NCI-H1436 treated with DMSO at 0.1 percent for 48 hours (cell line): ENCODE measurements at regions not wholly inside any gene's neighbourhood (a gene's known extent, or its start where the extent isn't known, plus 50 kb on each side); places are given as distances from the start of the nearest gene placed in this dataset.

ENCODE experiments used
- DNase-seq: peaks from one replicate; lab custom pipeline; 2025; lab: John Stamatoyannopoulos, UW

- no peak for DNase-seq
Measured at GRCh38 chr9:82320566-82320965, 332.0 kb downstream of the SPATA31D1 start.

- no peak for DNase-seq
Measured at GRCh38 chr9:82325907-82326306, 337.3 kb downstream of the SPATA31D1 start.

DNA sequence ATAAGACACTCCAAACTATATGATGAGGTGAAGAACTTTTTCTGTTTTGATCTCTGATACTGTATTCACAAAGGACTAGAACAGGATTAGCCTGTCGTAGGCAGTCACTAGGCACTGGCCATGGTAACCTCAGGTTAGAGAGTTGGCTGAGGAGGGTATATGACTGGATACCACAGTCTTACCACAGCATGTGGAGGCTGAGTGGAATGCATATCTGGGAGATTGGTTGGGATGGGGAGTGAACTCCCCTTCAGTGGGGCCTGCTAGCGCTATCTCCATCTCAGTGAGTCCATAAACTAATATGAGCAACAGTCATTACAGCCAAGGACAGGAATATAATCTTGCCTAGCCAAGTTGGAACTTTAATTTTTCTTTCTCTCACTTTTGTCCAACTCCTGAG is 339.1 kb downstream of the SPATA31D1 start:
- no peak for DNase-seq

DNA sequence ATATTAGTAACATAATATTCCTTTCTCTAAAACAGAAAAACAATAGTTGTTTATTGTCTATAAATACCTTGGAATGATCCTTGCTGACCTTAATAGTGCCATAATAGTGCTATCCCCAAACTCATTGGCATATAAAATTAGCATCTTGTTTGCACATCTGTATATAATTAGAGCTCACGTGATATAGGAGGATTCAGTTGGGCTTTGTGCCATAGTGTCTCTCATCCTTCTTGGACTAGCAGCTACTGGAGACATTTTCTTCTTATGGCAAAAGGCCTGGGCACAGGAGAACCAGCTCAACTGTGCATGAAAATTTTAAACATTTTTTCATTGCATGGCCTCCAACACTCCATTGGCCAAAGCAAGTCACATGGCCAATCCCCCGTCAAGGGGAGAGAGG is 342.5 kb downstream of the SPATA31D1 start:
- no peak for DNase-seq

- peak; percentile 26 for DNase-seq
Measured at GRCh38 chr9:82332018-82332773, 343.6 kb downstream of the SPATA31D1 start.

DNA sequence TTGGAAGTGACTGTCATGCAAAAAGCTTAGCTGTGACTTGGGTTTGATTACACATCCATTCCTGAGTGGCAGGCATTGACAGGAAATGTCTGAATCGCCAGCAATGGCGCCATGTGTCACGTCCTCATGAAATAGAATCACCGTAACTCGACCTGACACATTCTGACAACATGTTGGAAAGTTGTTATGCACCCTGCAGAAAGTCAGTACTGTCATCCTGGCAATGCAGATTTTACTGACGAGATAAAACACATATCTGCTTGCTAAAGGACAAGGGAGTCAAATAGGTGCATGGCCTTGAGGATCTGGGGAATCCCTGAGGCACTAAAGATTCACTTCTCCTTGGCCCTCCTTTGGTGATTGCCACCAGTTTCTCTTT is 344.2 kb downstream of the SPATA31D1 start:
- no peak for DNase-seq

DNA sequence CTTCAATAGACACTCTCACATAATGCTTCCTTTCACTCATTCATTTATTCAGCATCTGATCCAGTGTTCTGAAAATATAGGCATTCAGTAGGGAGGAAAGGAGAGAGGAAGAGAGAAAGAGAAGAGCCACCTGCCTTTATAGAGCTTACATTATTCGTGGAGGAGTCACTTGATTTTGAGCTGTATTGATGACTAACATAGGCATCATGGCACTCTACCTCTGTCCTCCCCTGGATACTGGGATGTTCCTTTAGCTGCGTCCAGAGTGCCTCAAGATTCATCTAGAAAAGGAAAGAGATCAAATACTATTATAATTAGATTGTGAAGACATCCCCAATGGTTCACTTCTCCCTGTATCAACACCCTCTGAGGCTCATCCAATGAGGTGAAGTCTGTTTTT is 345.1 kb downstream of the SPATA31D1 start:
- no peak for DNase-seq

DNA sequence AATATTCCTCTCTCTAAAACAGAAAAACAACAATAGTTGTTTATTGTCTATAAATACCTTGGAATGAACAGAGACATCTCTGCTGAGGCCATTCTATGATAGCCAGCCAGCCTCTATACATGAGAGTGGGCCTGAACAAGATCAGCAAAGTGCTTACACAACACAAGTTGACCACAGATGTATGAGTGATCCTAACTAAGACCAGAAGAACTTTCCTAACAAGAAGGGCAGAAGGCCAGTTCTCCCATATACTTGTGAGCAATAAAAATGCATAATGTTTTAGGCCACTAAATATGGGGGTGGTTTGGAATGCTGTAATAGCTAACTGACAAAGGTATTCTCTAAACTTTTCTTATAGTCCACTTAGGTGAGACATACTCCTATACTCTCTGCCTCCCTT is 345.7 kb downstream of the SPATA31D1 start:
- no peak for DNase-seq

- no peak for DNase-seq
Measured at GRCh38 chr9:82337351-82337750, 348.8 kb downstream of the SPATA31D1 start.

- no peak for DNase-seq
Measured at GRCh38 chr9:82342046-82342445, 353.5 kb downstream of the SPATA31D1 start.

DNA sequence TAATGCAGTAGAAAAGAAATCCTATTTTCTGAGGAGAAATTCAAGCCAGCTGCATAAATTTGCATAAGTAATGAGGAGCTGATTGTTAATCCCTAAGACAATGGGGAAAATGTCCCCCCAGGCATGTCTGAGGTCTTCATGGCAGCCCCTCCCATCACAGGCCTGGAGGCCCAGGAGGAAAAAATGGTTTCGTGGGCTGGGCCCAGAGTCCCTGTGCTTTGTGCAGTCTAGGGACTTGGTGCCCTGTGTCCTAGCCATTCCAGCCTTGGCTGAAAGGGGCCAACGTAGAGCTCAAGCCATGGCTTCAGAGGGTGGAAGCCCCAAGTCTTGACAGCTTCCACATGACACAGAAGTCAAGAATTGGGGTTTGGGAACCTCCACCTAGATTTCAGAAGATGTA is 357.5 kb downstream of the SPATA31D1 start:
- DNase-seq, result no peak

GRCh38 chr9:82353631-82354278 is 365.2 kb downstream of the SPATA31D1 start:
- DNase-seq, result no peak

DNA sequence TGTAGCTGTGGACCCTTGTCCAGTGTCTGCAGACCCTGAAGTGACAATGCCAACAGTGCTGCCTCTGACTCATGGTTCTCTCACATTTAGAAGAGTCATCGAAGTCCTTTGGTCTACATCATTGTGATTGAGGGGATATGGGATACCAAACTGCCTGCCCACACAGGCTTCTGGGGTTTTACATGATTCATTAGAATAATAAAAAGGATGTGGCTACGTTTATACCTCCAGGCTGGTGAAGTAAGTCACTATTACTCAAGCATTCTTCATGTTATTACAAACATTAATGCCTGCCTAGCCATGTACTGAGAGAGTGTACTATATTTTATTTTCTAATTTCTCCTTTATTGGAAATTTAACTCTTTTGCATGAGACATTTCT is 365.7 kb downstream of the SPATA31D1 start:
- DNase-seq, result no peak

DNA sequence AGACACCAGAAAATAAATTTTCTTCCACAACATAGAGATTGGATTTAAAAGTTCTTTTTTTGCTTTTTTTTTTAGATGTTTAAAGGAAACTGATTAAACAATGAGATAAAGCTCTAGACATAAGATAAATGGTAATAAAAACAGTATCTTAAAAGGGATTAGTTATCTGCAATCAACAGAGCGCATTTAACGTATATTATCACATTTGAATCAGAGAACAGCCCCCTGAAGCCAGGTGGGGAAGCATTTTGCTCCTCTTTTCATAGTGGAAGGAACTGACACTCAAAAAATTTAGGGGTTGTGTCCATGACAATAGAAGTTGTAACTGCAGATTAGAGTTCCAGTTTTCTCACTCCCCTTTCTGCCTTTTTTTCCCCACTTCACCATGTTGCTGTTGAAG is 367.6 kb downstream of the SPATA31D1 start:
- DNase-seq, result no peak

DNA sequence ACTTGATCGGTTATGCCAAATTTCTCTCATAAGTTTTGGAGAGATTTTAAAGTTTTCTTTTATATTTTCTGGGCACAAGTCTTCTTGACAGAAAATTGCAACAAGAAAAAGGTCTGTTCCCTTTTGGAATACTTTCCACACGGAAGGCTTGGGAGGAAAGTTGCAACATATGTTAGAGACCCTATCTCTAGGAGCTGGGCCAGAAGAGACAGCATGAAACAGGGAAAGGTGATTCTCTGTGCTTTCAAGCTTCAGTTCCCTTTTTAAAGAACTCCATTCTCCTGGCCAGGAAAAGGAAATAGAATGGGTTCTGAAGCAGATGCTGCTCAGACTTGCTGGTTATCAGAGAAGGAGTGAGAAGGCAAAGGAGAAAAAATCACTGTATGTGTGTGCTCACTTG is 368.3 kb downstream of the SPATA31D1 start:
- DNase-seq, result no peak

DNA sequence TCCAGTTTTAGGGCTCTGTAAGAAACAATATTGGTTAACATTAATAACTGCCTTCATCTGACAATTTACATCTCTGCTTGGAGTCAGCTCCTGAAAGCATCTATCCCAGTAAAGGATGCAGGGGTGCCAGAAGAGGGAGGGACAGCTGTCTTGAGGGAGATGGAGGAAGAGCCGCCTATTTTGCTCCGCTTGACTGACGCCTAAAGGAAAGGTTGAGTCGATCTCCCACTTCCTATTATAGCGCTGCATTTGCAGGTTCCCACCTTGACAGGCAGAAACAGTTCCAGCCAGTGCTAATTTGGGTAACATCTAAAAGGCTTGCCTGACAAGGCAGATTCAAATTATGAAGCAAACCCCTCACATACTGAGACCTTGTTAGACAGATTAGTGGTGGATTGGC is 374.6 kb downstream of the SPATA31D1 start:
- DNase-seq, result no peak

DNA sequence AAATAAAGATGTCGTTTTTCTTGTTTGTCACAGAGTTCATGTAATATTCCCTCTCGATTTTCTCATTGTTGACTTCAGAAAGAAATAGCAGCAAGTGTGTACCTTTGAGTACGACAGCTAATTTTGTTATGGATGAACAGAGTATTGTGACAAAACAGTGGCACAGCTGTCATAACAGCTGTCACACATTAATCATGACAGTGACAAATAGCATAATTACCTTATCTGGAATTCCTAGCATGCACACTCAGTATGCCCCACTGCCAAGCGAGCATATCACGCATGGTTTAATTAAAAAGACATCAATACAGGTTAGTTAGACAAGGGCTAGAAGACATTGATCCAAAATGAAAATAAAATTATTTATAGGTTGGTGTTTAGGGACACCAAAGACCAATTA is 375.1 kb downstream of the SPATA31D1 start:
- DNase-seq, result peak; percentile 50

DNA sequence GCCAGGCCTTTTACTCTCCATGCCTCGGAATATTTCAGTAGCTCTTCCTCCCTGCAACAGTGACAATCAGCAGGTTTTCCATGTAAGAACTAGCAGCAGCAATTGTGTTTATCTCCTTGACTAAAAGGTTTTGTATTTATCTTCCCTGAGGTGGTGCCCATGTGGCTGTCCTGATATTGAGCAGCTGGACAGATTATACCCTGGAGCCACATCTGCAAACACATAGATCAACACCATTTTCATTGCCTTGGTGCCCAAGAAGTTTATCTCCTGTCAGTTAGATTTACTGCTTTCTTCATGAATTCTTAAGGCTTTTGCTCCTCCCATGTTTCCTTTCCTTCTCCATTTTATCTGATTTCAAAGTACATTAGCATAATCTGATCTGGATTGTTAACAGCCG is 378.4 kb downstream of the SPATA31D1 start:
- no peak for DNase-seq

DNA sequence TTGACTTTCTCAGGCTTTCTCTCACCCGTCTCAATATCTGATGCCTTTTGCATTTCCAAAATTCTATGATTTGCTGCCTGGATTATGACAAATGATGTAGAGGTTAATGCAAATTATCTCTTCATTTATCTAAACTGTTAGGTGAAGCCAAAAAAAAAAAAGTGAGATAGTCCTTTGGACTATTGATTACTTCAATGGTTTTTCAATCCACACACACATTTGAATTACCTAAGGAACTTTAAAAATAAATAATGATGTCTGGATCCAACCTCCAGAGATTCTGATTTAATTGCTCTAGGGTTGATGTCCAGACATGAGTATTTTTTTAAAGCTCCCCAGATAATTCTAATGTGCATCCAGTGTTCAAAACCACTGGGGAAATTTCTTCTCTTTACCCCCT is 379.4 kb downstream of the SPATA31D1 start:
- DNase-seq, result no peak

DNA sequence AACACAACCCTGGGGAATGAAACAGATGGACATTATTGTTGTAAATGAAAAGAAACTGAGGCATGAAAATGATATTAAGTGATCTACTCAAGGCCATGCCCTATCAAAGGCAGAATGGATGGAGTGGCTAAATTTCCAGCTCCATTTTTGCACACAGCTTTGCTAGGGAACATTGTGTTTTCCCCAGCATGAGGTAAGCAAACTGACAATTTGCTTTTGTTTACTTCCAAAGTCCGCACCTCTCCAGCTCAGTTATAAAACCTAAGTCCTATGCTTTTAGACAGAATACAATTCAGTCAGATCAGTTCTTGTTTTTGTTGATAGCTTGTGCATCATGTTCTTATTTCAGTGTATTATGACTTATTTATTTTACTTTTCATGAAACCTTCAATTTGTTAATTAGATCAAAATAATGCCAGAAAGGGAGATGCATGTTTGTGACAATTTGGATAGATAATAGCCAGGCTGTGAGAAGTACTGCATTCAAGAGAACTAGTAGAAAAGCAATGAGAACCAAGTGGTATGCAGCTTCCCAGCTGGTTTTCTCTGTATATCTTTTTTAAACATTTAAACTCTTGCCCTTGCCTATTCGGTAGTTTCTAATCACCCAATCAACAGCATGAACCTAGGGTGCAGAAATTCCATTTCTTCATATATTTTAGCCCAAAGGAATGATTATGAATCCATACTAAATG is 380.8 kb downstream of the SPATA31D1 start:
- DNase-seq, result no peak

DNA sequence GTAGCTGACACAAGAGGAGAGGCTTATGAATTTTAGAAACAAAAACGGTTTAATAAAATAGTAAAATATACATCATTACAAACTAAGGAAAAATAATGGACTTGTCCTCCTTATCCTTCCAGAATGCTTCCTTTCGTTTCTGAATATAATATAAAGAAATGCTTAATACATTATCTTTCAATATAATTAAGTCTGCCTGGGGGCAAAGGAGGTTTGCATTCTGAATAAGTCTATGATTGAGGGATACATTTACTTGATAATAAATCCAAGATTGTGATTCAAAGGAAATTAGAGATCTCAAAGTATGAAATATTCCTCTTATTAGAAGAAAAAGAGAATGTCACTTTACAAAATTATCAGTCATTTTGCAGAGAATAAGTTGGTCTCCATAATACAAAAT is 386.5 kb downstream of the SPATA31D1 start:
- DNase-seq, result no peak

- DNase-seq, result no peak
Measured at GRCh38 chr9:82376677-82377232, 388.2 kb downstream of the SPATA31D1 start.
